H9 (cell line): ENCODE measurements at regions not wholly inside any gene's neighbourhood (a gene's known extent, or its start where the extent isn't known, plus 50 kb on each side); places are given as distances from the start of the nearest gene placed in this dataset.

Source experiments
- DNase-seq: peaks from one replicate; pipeline ENCODE4 v3.0.0-alpha.2; 2017
- H2AFZ ChIP-seq: one replicate; pipeline ENCODE4 v1.6.1; 2013; ENCODE audit warnings: mild to moderate bottlenecking, low read length, control low read depth, moderate library complexity
- H2AK5ac ChIP-seq: 2 replicates; pipeline ENCODE4 v1.6.1; 2013; ENCODE audit warnings: low read length, control low read depth, mixed read lengths; ENCODE audit not compliant: insufficient read length
- H2BK120ac ChIP-seq: one replicate; pipeline ENCODE4 v1.6.1; 2013; ENCODE audit warnings: low read depth, mild to moderate bottlenecking, low read length, control low read depth, inconsistent platforms; ENCODE audit not compliant: poor library complexity, severe bottlenecking
- H2BK12ac ChIP-seq: 2 replicates; pipeline ENCODE4 v1.6.1; 2013; ENCODE audit warnings: low read length, control low read depth, mixed read lengths, low read depth; ENCODE audit not compliant: insufficient read length
- H2BK15ac ChIP-seq: 2 replicates; pipeline ENCODE4 v1.6.1; 2013; ENCODE audit warnings: low read depth, low read length, control low read depth
- H2BK20ac ChIP-seq: one replicate; pipeline ENCODE4 v1.6.1; 2013; ENCODE audit warnings: low read depth, mild to moderate bottlenecking, low read length, control low read depth, inconsistent platforms; ENCODE audit not compliant: poor library complexity, severe bottlenecking
- H2BK5ac ChIP-seq: 2 replicates; pipeline ENCODE4 v1.6.1; 2013; ENCODE audit warnings: low read length, control low read depth, mixed read lengths; ENCODE audit not compliant: insufficient read length
- H3K14ac ChIP-seq: 2 replicates; pipeline ENCODE4 v1.6.1; 2013; ENCODE audit warnings: low read length, control low read depth; ENCODE audit not compliant: insufficient read depth
- H3K18ac ChIP-seq: 2 replicates; pipeline ENCODE4 v1.6.1; 2013; ENCODE audit warnings: low read depth, mild to moderate bottlenecking, mixed read lengths, low read length, control low read depth; ENCODE audit not compliant: insufficient read length
- H3K23ac ChIP-seq: 2 replicates; pipeline ENCODE4 v1.6.1; 2013; ENCODE audit warnings: low read length, control low read depth, mixed read lengths, low read depth; ENCODE audit not compliant: insufficient read length
- H3K23me2 ChIP-seq: 2 replicates; pipeline ENCODE4 v1.6.1; 2013; ENCODE audit warnings: low read depth, mild to moderate bottlenecking, mixed read lengths, low read length, control low read depth; ENCODE audit not compliant: insufficient read length, poor library complexity, severe bottlenecking
- H3K27ac ChIP-seq: 2 replicates; pipeline ENCODE4 v1.5.1; 2013; ENCODE audit warnings: low read length, control low read depth, mixed read lengths, low read depth; ENCODE audit not compliant: insufficient read length
- H3K27me3 ChIP-seq: 2 replicates; pipeline ENCODE4 v1.6.1; 2013; ENCODE audit warnings: low read length, control low read depth, inconsistent platforms; ENCODE audit not compliant: insufficient read depth
- H3K4ac ChIP-seq: 2 replicates; pipeline ENCODE4 v1.6.1; 2013; ENCODE audit warnings: low read depth, mild to moderate bottlenecking, control low read depth, inconsistent platforms, low read length, moderate library complexity
- H3K4me1 ChIP-seq: 2 replicates; pipeline ENCODE4 v1.6.1; 2013; ENCODE audit warnings: low read length, control low read depth, inconsistent platforms; ENCODE audit not compliant: insufficient read depth
- H3K4me2 ChIP-seq: 2 replicates; pipeline ENCODE4 v1.6.1; 2013; ENCODE audit warnings: low read length, control low read depth, mixed read lengths; ENCODE audit not compliant: insufficient read length, insufficient read depth
- H3K56ac ChIP-seq: 2 replicates; pipeline ENCODE4 v1.6.1; 2013; ENCODE audit warnings: low read depth, mild to moderate bottlenecking, mixed read lengths, low read length, control low read depth; ENCODE audit not compliant: insufficient read length
- H3K79me1 ChIP-seq: 2 replicates; pipeline ENCODE4 v1.6.1; 2013; ENCODE audit warnings: low read depth, mild to moderate bottlenecking, moderate library complexity, low read length, control low read depth, inconsistent platforms; ENCODE audit not compliant: insufficient read depth, poor library complexity, severe bottlenecking
- H3K79me2 ChIP-seq: 2 replicates; pipeline ENCODE4 v1.6.1; 2013; ENCODE audit warnings: low read length, control low read depth, inconsistent platforms; ENCODE audit not compliant: insufficient read depth
- H3K9ac ChIP-seq: 2 replicates; pipeline ENCODE4 v1.6.1; 2013; ENCODE audit warnings: low read length, control low read depth, mixed read lengths; ENCODE audit not compliant: insufficient read length; ENCODE audit errors: extremely low read depth
- H3K9me3 ChIP-seq: one replicate; pipeline ENCODE4 v1.6.1; 2013; ENCODE audit warnings: low read depth, low read length, inconsistent platforms; ENCODE audit not compliant: control insufficient read depth
- H3T11ph ChIP-seq: one replicate; pipeline ENCODE4 v1.6.1; 2013; ENCODE audit warnings: mild to moderate bottlenecking, low read length, control low read depth, inconsistent platforms
- H4K20me1 ChIP-seq: one replicate; pipeline ENCODE4 v1.6.1; 2013; ENCODE audit not compliant: control insufficient read depth, insufficient read length, insufficient read depth
- H4K5ac ChIP-seq: 2 replicates; pipeline ENCODE4 v1.6.1; 2013; ENCODE audit warnings: low read depth, mild to moderate bottlenecking, mixed read lengths, low read length, control low read depth; ENCODE audit not compliant: insufficient read length
- H4K8ac ChIP-seq: replicated peaks from 2 replicates; pipeline ENCODE4 v1.6.1; 2013; ENCODE audit warnings: low read length, control low read depth, mixed read lengths, low read depth; ENCODE audit not compliant: insufficient read length
- H4K91ac ChIP-seq: 2 replicates; pipeline ENCODE4 v1.6.1; 2013; ENCODE audit warnings: low read depth, mild to moderate bottlenecking, moderate library complexity, mixed read lengths, low read length, control low read depth; ENCODE audit not compliant: insufficient read length
- H3K27ac Mint-ChIP-seq, 3 experiments: 2 replicates in 2 of 3; 3 replicates in 1 of 3; pipeline ENCODE4 v1.8.0; 2020 to 2021; ENCODE audit warnings: mixed read lengths in 3 of 3, mild to moderate bottlenecking in 1 of 3, moderate library complexity in 1 of 3
- H3K27me3 Mint-ChIP-seq: 2 replicates; pipeline ENCODE4 v1.8.0; 2021; ENCODE audit warnings: low read depth, mild to moderate bottlenecking, moderate library complexity, mixed read lengths
- H3K36me3 Mint-ChIP-seq, 3 experiments: 2 replicates in 2 of 3; 3 replicates in 1 of 3; pipeline ENCODE4 v1.8.0; 2020 to 2021; ENCODE audit warnings: low read depth in 3 of 3, mixed read lengths in 3 of 3; ENCODE audit not compliant: insufficient read depth in 1 of 3
- H3K4me1 Mint-ChIP-seq, 2 experiments: 2 replicates each; pipeline ENCODE4 v1.8.0; 2020; ENCODE audit warnings: mixed read lengths in 2 of 2
- H3K4me3 Mint-ChIP-seq, 2 experiments: 2 replicates in 1 of 2; 3 replicates in 1 of 2; pipeline ENCODE4 v1.8.0; 2020 to 2021; ENCODE audit warnings: mild to moderate bottlenecking in 2 of 2, mixed read lengths in 2 of 2, moderate library complexity in 1 of 2
- H3K9me3 Mint-ChIP-seq, 2 experiments: 2 replicates in 1 of 2; 3 replicates in 1 of 2; pipeline ENCODE4 v1.8.0; 2020; ENCODE audit warnings: mild to moderate bottlenecking in 2 of 2, mixed read lengths in 2 of 2, moderate library complexity in 1 of 2
- CTCF ChIP-seq: fragments of 200-600 bp; sonication (generic); conservative IDR thresholded peaks from 3 replicates; pipeline ENCODE4 v1.8.0; 2021; ENCODE audit warnings: antibody characterized with exemption, mild to moderate bottlenecking
- WGBS: extraction: QIAGEN DNeasy Blood & Tissue Kit; methylation state at CpG from one replicate; pipeline ENCODE4 v1.1.7; 2013; ENCODE audit warnings: missing lambda C conversion rate, low lambda C conversion rate, mixed read lengths; ENCODE audit not compliant: insufficient read length; ENCODE audit errors: extremely low coverage; 5-methylcytosine and 5-hydroxymethylcytosine counted together

- Histone ChIP-seq H2BK5ac (no peak overlapping the region), H4K5ac (no peak overlapping the region), H3K4me2 (no peak overlapping the region), H2AFZ (no peak overlapping the region), H3K9me3 (no peaks in the 10 kb centered on the region), H3K4me1 (no peaks in the 10 kb centered on the region), H3K18ac (no peak overlapping the region), H3T11ph (no peak overlapping the region), H3K4ac (no peak overlapping the region), H2BK20ac (no peak overlapping the region), H2BK15ac (no peak overlapping the region), H2BK120ac (no peak overlapping the region), H3K23ac (no peak overlapping the region), H4K8ac (no peak overlapping the region), H3K14ac (no peak overlapping the region), H4K20me1 (no peaks in the 10 kb centered on the region), H3K9ac (no peak overlapping the region), H4K91ac (no peak overlapping the region), H3K27ac (no peak overlapping the region), H2AK5ac (no peak overlapping the region), H3K27me3 (no peaks in the 10 kb centered on the region), H3K56ac (no peak overlapping the region), H3K23me2 (no peaks in the 10 kb centered on the region), H3K79me1 (no peaks in the 10 kb centered on the region), H2BK12ac (no peak overlapping the region), H3K79me2 (no peaks in the 10 kb centered on the region)
- no peaks in the 10 kb centered on the region for H3K9me3 Mint-ChIP-seq
- TF ChIP-seq CTCF: no peak
- DNase-seq: no peak
- H3K4me1 Mint-ChIP-seq: peaks cover 2% of the 10 kb centered on the region in 2 experiments; a peak in 2 of 4 replicates
- no peak overlapping the region for H3K27ac Mint-ChIP-seq
- 0 out of 7 replicates have a peak, but pooled peaks cover 0 to 4% (median 0%) of the 10 kb centered on the region in 3 experiments for H3K36me3 Mint-ChIP-seq
- no peak overlapping the region for H3K4me3 Mint-ChIP-seq
- no CpG with 5 or more reads among the region's 6 CpGs for WGBS
- H3K27me3 Mint-ChIP-seq: peaks cover 3% of the 10 kb centered on the region
These were observed 128.9 kb upstream of the TMEM164 start for GRCh38 chrX:109873983-109874382.
